ENCODE measurements at regions not wholly inside any gene's neighbourhood (a gene's known extent, or its start where the extent isn't known, plus 50 kb on each side); places are given as distances from the start of the nearest gene placed in this dataset.

- no peak overlapping the region for H3K4me3 ChIP-seq (ENCODE audit: low read depth, low read length)
These were observed 237.3 kb upstream of the SALL3 start for GRCh38 chr18:78742218-78742745.

DNA sequence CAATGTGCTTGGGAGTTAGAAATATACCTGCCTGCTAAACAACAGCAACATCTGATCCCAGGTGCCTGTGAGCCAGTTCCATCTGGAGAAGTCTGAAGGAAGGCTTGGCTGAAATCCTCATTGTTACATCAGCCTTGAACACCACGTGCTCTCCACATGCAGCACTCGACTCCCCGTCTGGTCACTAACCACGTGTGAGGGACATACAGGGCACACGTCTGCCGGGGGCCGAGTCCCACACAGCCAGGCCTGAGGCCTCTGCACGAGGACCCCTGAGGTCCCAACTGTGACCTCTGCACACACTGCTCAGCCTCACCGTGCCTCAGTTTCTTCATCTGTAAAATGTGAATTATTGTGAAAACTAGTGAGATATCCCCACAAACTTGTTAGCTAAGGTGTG, 236.5 kb upstream of the SALL3 start:
- TF ChIP-seq CTCF (IDR thresholded peaks at IDR 0.05; ENCODE audit: borderline replicate concordance, insufficient read depth, low read depth, low read length), result no peak

More at GRCh38 chr18:78742218-78742745, 237.3 kb upstream of the SALL3 start:
- no peak for TF ChIP-seq CTCF (IDR thresholded peaks at IDR 0.05; ENCODE audit: borderline replicate concordance, insufficient read depth, low read depth, low read length)

GRCh38 chr18:78751664-78752063, 228.0 kb upstream of the SALL3 start:
- H3K4me3 ChIP-seq (ENCODE audit: low read depth, low read length), result no peak overlapping the region
- no peak for TF ChIP-seq CTCF (IDR thresholded peaks at IDR 0.05; ENCODE audit: borderline replicate concordance, insufficient read depth, low read depth, low read length)

More for the DNA sequence above, 236.5 kb upstream of the SALL3 start:
- H3K4me3 ChIP-seq (ENCODE audit: low read depth, low read length), result no peak overlapping the region

DNA sequence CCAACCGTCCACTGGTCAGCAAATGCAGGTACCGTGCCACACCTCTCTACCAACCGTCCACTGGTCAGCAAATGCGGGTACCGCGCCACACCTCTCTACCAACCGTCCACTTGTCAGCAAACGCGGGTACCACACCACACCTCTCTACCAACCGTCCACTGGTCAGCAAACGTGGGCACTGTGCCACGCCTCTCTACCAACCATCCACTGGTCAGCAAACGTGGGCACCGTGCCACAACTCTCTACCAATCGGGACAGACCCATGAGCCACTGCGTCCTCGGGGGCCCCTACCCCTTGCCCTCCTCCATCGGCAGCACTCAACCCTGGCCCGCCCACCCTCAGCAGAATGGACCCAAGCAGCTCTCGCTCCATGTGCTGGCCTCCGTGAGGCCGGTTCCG, 226.4 kb upstream of the SALL3 start:
- H3K4me3 ChIP-seq (ENCODE audit: low read depth, low read length), result no peak overlapping the region
- TF ChIP-seq CTCF (IDR thresholded peaks at IDR 0.05; ENCODE audit: borderline replicate concordance, insufficient read depth, low read depth, low read length), result no peak

DNA sequence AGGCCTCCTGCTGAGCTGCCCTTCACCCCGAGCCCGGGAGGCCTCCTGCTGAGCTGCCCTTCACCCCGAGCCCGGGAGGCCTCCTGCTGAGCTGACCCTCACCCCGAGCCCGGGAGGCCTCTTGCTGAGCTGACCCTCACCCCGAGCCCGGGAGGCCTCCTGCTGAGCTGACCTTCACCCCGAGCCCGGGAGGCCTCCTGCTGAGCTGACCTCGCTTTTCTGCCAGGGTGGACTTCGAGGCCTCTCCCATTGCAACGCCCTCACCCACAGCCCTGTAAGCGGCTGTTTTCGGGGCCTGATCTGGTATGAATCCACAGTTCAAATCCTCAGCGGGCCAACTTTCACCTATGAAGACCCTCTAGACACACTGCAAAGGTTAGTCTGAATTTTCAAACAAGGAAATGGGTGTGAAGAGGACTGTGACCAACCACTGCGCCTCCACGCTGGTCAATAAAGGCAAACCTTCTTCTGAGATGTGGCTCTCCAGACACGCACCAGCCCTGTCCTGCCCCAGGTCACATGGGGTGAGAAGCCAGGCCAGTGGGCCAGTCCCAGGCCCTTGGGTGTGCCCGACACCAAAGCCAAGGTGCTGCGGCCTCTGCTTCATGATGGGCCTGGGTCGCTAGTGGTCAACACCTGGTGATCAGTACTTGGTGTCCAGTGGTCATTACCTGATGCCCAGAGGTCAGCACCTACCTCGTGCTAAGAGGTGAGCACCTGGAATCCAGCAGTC, 225.1 kb upstream of the SALL3 start:
- no peak for TF ChIP-seq CTCF (IDR thresholded peaks at IDR 0.05; ENCODE audit: borderline replicate concordance, insufficient read depth, low read depth, low read length)
- H3K4me3 ChIP-seq (ENCODE audit: low read depth, low read length), result no peak overlapping the region

DNA sequence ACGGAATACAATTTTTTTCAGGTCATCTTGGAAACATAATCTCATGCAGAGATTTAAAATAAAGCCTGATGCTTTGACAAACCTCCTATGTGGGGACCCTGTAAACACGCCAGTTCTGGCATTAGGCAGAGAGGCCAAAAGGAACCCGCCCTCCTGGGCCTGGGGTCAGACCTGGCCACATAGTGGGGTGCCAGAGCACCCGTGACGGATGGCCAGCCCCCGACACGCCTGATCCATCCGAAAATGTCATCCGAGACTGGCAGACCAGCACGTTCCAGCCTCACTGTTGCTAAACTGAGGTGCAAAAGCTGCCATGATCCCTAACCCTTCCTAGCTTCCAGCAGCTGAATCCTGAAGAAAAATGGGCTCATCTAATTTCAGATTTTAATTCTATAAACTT, 222.6 kb upstream of the SALL3 start:
- no peak for TF ChIP-seq CTCF (IDR thresholded peaks at IDR 0.05; ENCODE audit: borderline replicate concordance, insufficient read depth, low read depth, low read length)
- H3K4me3 ChIP-seq (ENCODE audit: low read depth, low read length), result no peak overlapping the region

DNA sequence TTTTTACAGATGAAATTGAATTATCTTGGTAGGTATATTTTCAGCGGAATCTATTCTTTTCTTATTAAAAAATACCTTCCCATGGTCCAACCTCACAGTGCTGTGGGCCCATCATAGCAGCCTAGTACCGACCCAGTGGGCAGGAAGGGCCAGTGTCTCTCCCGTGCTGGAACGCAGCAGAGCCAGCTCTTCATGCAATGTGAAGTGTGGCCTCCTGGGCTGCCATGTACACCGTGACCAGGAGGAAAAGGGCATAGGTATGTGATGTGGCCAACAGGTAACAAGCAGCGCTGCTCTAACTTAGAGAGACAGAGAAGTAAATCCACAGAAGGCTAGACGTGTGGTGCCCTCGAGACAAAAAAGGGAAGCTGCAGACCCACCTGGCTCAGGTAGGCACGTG, 221.1 kb upstream of the SALL3 start:
- no peak overlapping the region for H3K4me3 ChIP-seq (ENCODE audit: low read depth, low read length)
- no peak for TF ChIP-seq CTCF (IDR thresholded peaks at IDR 0.05; ENCODE audit: borderline replicate concordance, insufficient read depth, low read depth, low read length)
